IMR-90 (cell line): ENCODE measurements at regions not wholly inside any gene's neighbourhood (a gene's known extent, or its start where the extent isn't known, plus 50 kb on each side); places are given as distances from the start of the nearest gene placed in this dataset.

Experiments used
- ATAC-seq: fragments of 200-7000 bp; cut with Tn5 transposase; 2 replicates; pipeline ENCODE4 v1.9.1; 2020; ENCODE audit warnings: low read depth, mild to moderate bottlenecking, moderate library complexity
- BruUV-seq: library from RNA; stranded (reverse); fragments of 400-500 nt; replicated peaks from 2 replicates; lab custom pipeline; 2021; lab: Mats Ljungman, UMichigan
- CTCF ChIA-PET: fragments of 300-600 bp; formaldehyde crosslinking; extraction: SDS; loops from one replicate; lab custom pipeline; 2021; ENCODE audit warnings: antibody characterized with exemption; lab: Yijun Ruan, JAX
- POLR2A ChIA-PET: fragments of 300-600 bp; sonication (Branson Sonifier 250); formaldehyde crosslinking; loops from one replicate; lab custom pipeline; 2022; ENCODE audit warnings: antibody characterized with exemption; ENCODE audit not compliant: unreplicated experiment; lab: Charles Lee
- DNase-seq: peaks from one replicate; pipeline ENCODE4 v3.0.0; 2013
- H2AFZ ChIP-seq: replicated peaks from 2 replicates; pipeline ENCODE3; 2013; ENCODE audit warnings: low read length, mild to moderate bottlenecking; ENCODE audit not compliant: poor library complexity
- H2AK5ac ChIP-seq: 2 replicates; pipeline ENCODE4 v1.6.1; 2013; ENCODE audit warnings: low read depth, low read length, inconsistent platforms
- H2AK9ac ChIP-seq: replicated peaks from 2 replicates; pipeline ENCODE3; 2013; ENCODE audit warnings: mild to moderate bottlenecking, low read depth, low read length, moderate library complexity; ENCODE audit not compliant: poor library complexity
- H2BK120ac ChIP-seq: 2 replicates; pipeline ENCODE4 v1.6.1; 2013; ENCODE audit warnings: low read depth, low read length, inconsistent platforms
- H2BK15ac ChIP-seq: 3 replicates; pipeline ENCODE4 v1.6.1; 2013; ENCODE audit warnings: low read depth, low read length, inconsistent platforms
- H2BK20ac ChIP-seq: 2 replicates; pipeline ENCODE4 v1.6.1; 2013; ENCODE audit warnings: low read depth, mild to moderate bottlenecking, inconsistent platforms, low read length, moderate library complexity
- H2BK5ac ChIP-seq: 2 replicates; pipeline ENCODE4 v1.6.1; 2013; ENCODE audit warnings: mild to moderate bottlenecking, low read depth, low read length, inconsistent platforms; ENCODE audit not compliant: poor library complexity, severe bottlenecking
- H3K14ac ChIP-seq: replicated peaks from 2 replicates; pipeline ENCODE4 v1.6.1; 2013; ENCODE audit warnings: low read depth, low read length, inconsistent platforms
- H3K18ac ChIP-seq: 2 replicates; pipeline ENCODE4 v1.6.1; 2013; ENCODE audit warnings: low read depth, low read length, control low read depth
- H3K23ac ChIP-seq: 2 replicates; pipeline ENCODE4 v1.6.1; 2013; ENCODE audit warnings: low read depth, low read length, inconsistent platforms
- H3K27ac ChIP-seq: 2 replicates; pipeline ENCODE4 v1.5.1; 2013; ENCODE audit warnings: mild to moderate bottlenecking, control low read depth, low read length; ENCODE audit not compliant: insufficient read depth
- H3K27me3 ChIP-seq: 2 replicates; pipeline ENCODE4 v1.6.1; 2013; ENCODE audit warnings: low read length; ENCODE audit not compliant: control insufficient read depth, insufficient read depth
- H3K36me3 ChIP-seq: 2 replicates; pipeline ENCODE4 v1.6.1; 2013; ENCODE audit warnings: low read length, mixed read lengths; ENCODE audit not compliant: control insufficient read depth, insufficient read depth
- H3K4ac ChIP-seq: 2 replicates; pipeline ENCODE4 v1.6.1; 2013; ENCODE audit warnings: low read depth, low read length, inconsistent platforms
- H3K4me1 ChIP-seq: 2 replicates; pipeline ENCODE4 v1.6.1; 2013; ENCODE audit warnings: low read length, mixed read lengths; ENCODE audit not compliant: control insufficient read depth, insufficient read depth
- H3K4me2 ChIP-seq: 2 replicates; pipeline ENCODE4 v1.6.1; 2013; ENCODE audit warnings: low read depth, mild to moderate bottlenecking, control low read depth, low read length, moderate library complexity
- H3K4me3 ChIP-seq: 2 replicates; pipeline ENCODE4 v1.5.1; 2013; ENCODE audit warnings: low read depth, mild to moderate bottlenecking, control low read depth, low read length, moderate library complexity; ENCODE audit not compliant: insufficient read depth
- H3K56ac ChIP-seq: 2 replicates; pipeline ENCODE4 v1.6.1; 2013; ENCODE audit warnings: low read length, inconsistent platforms; ENCODE audit not compliant: insufficient read depth; ENCODE audit errors: extremely low read depth
- H3K79me1 ChIP-seq, 2 experiments: 2 replicates each; pipeline ENCODE4 v1.6.1; 2013; ENCODE audit warnings: low read length in 2 of 2, inconsistent platforms in 1 of 2, low read depth in 1 of 2
- H3K9ac ChIP-seq: 2 replicates; pipeline ENCODE4 v1.6.1; 2013; ENCODE audit warnings: low read depth, low read length, control low read depth
- H3K9me1 ChIP-seq: 2 replicates; pipeline ENCODE4 v1.6.1; 2013; ENCODE audit warnings: low read length, inconsistent platforms; ENCODE audit not compliant: insufficient read depth
- H3K9me3 ChIP-seq: 2 replicates; pipeline ENCODE4 v1.6.1; 2013; ENCODE audit warnings: low read length; ENCODE audit not compliant: control insufficient read depth, insufficient read depth
- H4K20me1 ChIP-seq: 2 replicates; pipeline ENCODE4 v1.6.1; 2013; ENCODE audit warnings: low read length, inconsistent platforms; ENCODE audit not compliant: insufficient read depth
- H4K5ac ChIP-seq: 2 replicates; pipeline ENCODE4 v1.6.1; 2013; ENCODE audit warnings: mild to moderate bottlenecking, low read depth, low read length, control low read depth
- H4K8ac ChIP-seq, 2 experiments: 2 replicates each; pipeline ENCODE4 v1.6.1; 2013; ENCODE audit warnings: low read depth in 2 of 2, low read length in 2 of 2, control low read depth in 1 of 2, inconsistent platforms in 1 of 2
- H4K91ac ChIP-seq: 2 replicates; pipeline ENCODE4 v1.6.1; 2013; ENCODE audit warnings: low read depth, low read length, inconsistent platforms; ENCODE audit not compliant: insufficient read depth
- BHLHE40 ChIP-seq: fragments of 150-350 bp; IDR thresholded peaks from 2 replicates; pipeline ENCODE4 v1.6.1; 2016; ENCODE audit warnings: mild to moderate bottlenecking, low read depth, low read length
- CEBPB ChIP-seq: IDR thresholded peaks from 2 replicates; pipeline ENCODE4 v1.6.1; 2012; ENCODE audit warnings: low read depth, low read length, improper control_type of control experiment
- CHD1 ChIP-seq: IDR thresholded peaks from 2 replicates; pipeline ENCODE4 v1.6.1; 2012; ENCODE audit warnings: low read depth, low read length, improper control_type of control experiment
- FOS ChIP-seq: fragments of 150-350 bp; IDR thresholded peaks from 2 replicates; pipeline ENCODE4 v1.6.1; 2016; ENCODE audit warnings: low read depth, low read length
- MAZ ChIP-seq: IDR thresholded peaks from 2 replicates; pipeline ENCODE4 v1.6.1; 2012; ENCODE audit warnings: low read depth, mild to moderate bottlenecking, low read length, improper control_type of control experiment, moderate library complexity, borderline replicate concordance
- MXI1 ChIP-seq: IDR thresholded peaks from 2 replicates; pipeline ENCODE4 v1.6.1; 2012; ENCODE audit warnings: low read depth, mild to moderate bottlenecking, low read length, moderate library complexity, borderline replicate concordance
- POLR2A ChIP-seq: IDR thresholded peaks from 2 replicates; pipeline ENCODE4 v1.6.1; 2012; ENCODE audit warnings: mild to moderate bottlenecking, low read depth, low read length
- RAD21 ChIP-seq: IDR thresholded peaks from 2 replicates; pipeline ENCODE4 v1.6.1; 2012; ENCODE audit warnings: low read length, improper control_type of control experiment
- RCOR1 ChIP-seq: IDR thresholded peaks from 2 replicates; pipeline ENCODE4 v1.6.1; 2012; ENCODE audit warnings: mild to moderate bottlenecking, low read length, improper control_type of control experiment; ENCODE audit not compliant: insufficient replicate concordance
- RFX5 ChIP-seq: IDR thresholded peaks from 2 replicates; pipeline ENCODE4 v1.8.0; 2012; ENCODE audit warnings: low read depth, mild to moderate bottlenecking, low read length, moderate library complexity
- WGBS, 2 experiments: methylation state at CpG; one replicate each; pipeline versions ENCODE4 v1.1.5 to v1.1.7; 2013; ENCODE audit warnings: missing lambda C conversion rate in 2 of 2; ENCODE audit not compliant: insufficient read length in 1 of 2; ENCODE audit errors: extremely low coverage in 2 of 2; 5-methylcytosine and 5-hydroxymethylcytosine counted together
- dilution Hi-C: fragments of 300-500 bp; cut with HindIII; formaldehyde crosslinking; loops from one replicate; pipeline ENCODE4 v1.14.3; 2018; ENCODE audit warnings: low sequenced_read_pairs; ENCODE audit not compliant: unreplicated experiment
- in situ Hi-C: fragments of 300-500 bp; cut with MboI; formaldehyde crosslinking; loops from 3 replicates; pipeline ENCODE4 v1.14.3; 2019; ENCODE audit warnings: low sequenced_read_pairs, inconsistent platforms, mixed read lengths
- intact Hi-C: fragments of 100-400 bp; cut with micrococcal nuclease; formaldehyde crosslinking; loops from 2 replicates; pipeline ENCODE4 v1.10.0; 2022
- TF ChIP-seq, protein P1 (sequence below): conservative IDR thresholded peaks from 2 replicates; pipeline ENCODE4 v1.5.1; 2012; ENCODE audit warnings: mild to moderate bottlenecking, low read depth, low read length, improper control_type of control experiment
- TF ChIP-seq, protein P2 (sequence below): fragments of 150-350 bp; IDR thresholded peaks from 2 replicates; pipeline ENCODE4 v1.6.1; 2016; ENCODE audit warnings: low read depth, mild to moderate bottlenecking, low read length, moderate library complexity, borderline replicate concordance

DNA sequence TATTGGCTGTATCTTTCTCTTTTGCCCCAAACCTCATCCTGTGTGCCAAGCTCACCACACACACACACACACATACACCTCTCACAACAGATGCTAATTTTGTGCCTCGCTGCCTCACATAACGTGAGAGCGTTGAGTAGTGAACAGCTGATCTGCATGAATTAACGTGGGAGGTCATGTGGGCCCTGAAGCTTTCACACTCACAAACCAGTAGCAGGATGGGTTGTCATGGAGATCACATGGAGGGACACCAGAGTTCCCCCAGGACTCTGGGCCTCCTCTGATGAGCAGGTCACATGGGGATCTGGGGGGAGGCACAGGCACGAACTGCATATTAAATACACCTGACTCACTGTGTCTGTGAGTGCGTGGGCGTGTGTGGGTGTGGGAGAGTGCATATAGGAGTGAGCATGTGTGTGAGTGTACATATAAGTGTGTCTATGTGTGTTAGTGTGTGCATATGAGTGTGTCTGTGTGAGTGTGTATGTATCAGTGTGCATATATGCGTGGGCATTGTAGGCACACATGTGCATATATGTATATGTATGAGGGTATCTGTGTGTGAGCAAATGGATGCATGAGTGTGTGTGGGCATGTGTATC lies 62.7 kb upstream of the SULF2 start:
- Histone ChIP-seq H3K27ac (no peak overlapping the region), H4K20me1 (no peaks in the 10 kb centered on the region), H3K79me1 (no peaks in the 10 kb centered on the region), H3K14ac (no peak overlapping the region), H2AFZ (no peak overlapping the region), H3K27me3 (peaks cover 1% of the 10 kb centered on the region; the same call in 1 of the 2 replicates), H3K18ac (no peak overlapping the region), H3K4me3 (no peak overlapping the region), H4K5ac (no peak overlapping the region), H2AK9ac (no peak overlapping the region), H3K4me2 (no peak overlapping the region), H3K4me1 (no peaks in the 10 kb centered on the region), H4K91ac (no peak overlapping the region), H3K56ac (no peak overlapping the region), H3K9ac (no peak overlapping the region), H3K36me3 (no peaks in the 10 kb centered on the region), H3K23ac (no peak overlapping the region), H4K8ac (no peak overlapping the region), H2BK5ac (no peak overlapping the region), H3K9me3 (no peaks in the 10 kb centered on the region), H2BK20ac (no peak overlapping the region), H2BK120ac (no peak overlapping the region), H2AK5ac (no peak overlapping the region), H3K4ac (no peak overlapping the region), H2BK15ac (no peak overlapping the region), H3K9me1 (no peaks in the 10 kb centered on the region)
- ChIA-PET POLR2A (no interaction called here), CTCF (no interaction called here)
- intact Hi-C loops (no loop called here), in situ Hi-C loops (loop anchor here (10.0 kb wide), 1 partner anchor 47 kb away; no protein-coding TSS in a partner anchor), dilution Hi-C loops (no loop called here)
- BruUV-seq: no TSS peak
- no CpG with 5 or more reads among the region's 8 CpGs for WGBS, 2 experiments
- DNase-seq (no peak), ATAC-seq (no peak)
- TF ChIP-seq RFX5: no peak
- no peak for TF ChIP-seq RAD21
- TF ChIP-seq, protein P1, sequence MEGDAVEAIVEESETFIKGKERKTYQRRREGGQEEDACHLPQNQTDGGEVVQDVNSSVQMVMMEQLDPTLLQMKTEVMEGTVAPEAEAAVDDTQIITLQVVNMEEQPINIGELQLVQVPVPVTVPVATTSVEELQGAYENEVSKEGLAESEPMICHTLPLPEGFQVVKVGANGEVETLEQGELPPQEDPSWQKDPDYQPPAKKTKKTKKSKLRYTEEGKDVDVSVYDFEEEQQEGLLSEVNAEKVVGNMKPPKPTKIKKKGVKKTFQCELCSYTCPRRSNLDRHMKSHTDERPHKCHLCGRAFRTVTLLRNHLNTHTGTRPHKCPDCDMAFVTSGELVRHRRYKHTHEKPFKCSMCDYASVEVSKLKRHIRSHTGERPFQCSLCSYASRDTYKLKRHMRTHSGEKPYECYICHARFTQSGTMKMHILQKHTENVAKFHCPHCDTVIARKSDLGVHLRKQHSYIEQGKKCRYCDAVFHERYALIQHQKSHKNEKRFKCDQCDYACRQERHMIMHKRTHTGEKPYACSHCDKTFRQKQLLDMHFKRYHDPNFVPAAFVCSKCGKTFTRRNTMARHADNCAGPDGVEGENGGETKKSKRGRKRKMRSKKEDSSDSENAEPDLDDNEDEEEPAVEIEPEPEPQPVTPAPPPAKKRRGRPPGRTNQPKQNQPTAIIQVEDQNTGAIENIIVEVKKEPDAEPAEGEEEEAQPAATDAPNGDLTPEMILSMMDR: no peak
- TF ChIP-seq, protein P2, sequence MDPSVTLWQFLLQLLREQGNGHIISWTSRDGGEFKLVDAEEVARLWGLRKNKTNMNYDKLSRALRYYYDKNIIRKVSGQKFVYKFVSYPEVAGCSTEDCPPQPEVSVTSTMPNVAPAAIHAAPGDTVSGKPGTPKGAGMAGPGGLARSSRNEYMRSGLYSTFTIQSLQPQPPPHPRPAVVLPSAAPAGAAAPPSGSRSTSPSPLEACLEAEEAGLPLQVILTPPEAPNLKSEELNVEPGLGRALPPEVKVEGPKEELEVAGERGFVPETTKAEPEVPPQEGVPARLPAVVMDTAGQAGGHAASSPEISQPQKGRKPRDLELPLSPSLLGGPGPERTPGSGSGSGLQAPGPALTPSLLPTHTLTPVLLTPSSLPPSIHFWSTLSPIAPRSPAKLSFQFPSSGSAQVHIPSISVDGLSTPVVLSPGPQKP: no peak
- no peak for TF ChIP-seq MXI1
- no peak for TF ChIP-seq CEBPB
- TF ChIP-seq POLR2A: no peak
- TF ChIP-seq CHD1: no peak
- no peak for TF ChIP-seq RCOR1
- TF ChIP-seq BHLHE40: no peak
- no peak for TF ChIP-seq MAZ
- TF ChIP-seq FOS: no peak
